ENCODE measurements at regions not wholly inside any gene's neighbourhood (a gene's known extent, or its start where the extent isn't known, plus 50 kb on each side); places are given as distances from the start of the nearest gene placed in this dataset.

GRCh38 chr21:14718951-14719350, 172.8 kb upstream of the SAMSN1 start:
- CTCF ChIA-PET: interaction anchor here (0.8 to 1.3 kb wide), 3 partner anchors 19 to 35 kb away, joined by 3 to 5 read pairs (median 3); no protein-coding TSS in a partner anchor
- Histone ChIP-seq H3K27ac (ENCODE audit: extremely low read depth, low read depth, low read length) (no peak overlapping the region), H3K4me1 (ENCODE audit: control insufficient read depth, insufficient read depth, low read length) (no peaks in the 10 kb centered on the region), H3K9me3 (ENCODE audit: control insufficient read depth, insufficient read depth, low read depth, low read length) (no peaks in the 10 kb centered on the region; the same call in 1 of the 2 replicates), H3K36me3 (ENCODE audit: control insufficient read depth in 2 of 2, insufficient read depth in 1 of 2, low read length in 2 of 2) (no peaks in the 10 kb centered on the region), H3K4me3 (ENCODE audit: low read depth, low read length) (no peak overlapping the region)
- TF ChIP-seq ZNF624 (tag by site-specific recombination; IDR thresholded peaks at IDR 0.05) (no peak), ZNF404 (tag by site-specific recombination; IDR thresholded peaks at IDR 0.05) (no peak), ZNF239 (tag by site-specific recombination; IDR thresholded peaks at IDR 0.05) (no peak), ZNF16 (tag by site-specific recombination; IDR thresholded peaks at IDR 0.05; ENCODE audit: low read depth) (no peak), IKZF3 (tag by site-specific recombination; IDR thresholded peaks at IDR 0.05) (no peak), ZNF423 (tag by site-specific recombination; IDR thresholded peaks at IDR 0.05) (no peak)
- POLR2A ChIA-PET: no interaction called here

- no peaks in the 10 kb centered on the region for H3K9me3 ChIP-seq (ENCODE audit: control insufficient read depth, insufficient read depth, low read depth, low read length)
- TF ChIP-seq ZFHX2 (tag by site-specific recombination; conservative IDR thresholded peaks at IDR 0.05): no peak
- TF ChIP-seq, protein P1, sequence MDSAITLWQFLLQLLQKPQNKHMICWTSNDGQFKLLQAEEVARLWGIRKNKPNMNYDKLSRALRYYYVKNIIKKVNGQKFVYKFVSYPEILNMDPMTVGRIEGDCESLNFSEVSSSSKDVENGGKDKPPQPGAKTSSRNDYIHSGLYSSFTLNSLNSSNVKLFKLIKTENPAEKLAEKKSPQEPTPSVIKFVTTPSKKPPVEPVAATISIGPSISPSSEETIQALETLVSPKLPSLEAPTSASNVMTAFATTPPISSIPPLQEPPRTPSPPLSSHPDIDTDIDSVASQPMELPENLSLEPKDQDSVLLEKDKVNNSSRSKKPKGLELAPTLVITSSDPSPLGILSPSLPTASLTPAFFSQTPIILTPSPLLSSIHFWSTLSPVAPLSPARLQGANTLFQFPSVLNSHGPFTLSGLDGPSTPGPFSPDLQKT (IDR thresholded peaks at IDR 0.05; ENCODE audit: borderline replicate concordance, low read depth, low read length): no peak
- H3K27ac ChIP-seq (ENCODE audit: extremely low read depth, low read depth, low read length): no peak overlapping the region
- ChIA-PET CTCF (no interaction called here), POLR2A (no interaction called here)
- H3K4me3 ChIP-seq (ENCODE audit: low read depth, low read length): no peak overlapping the region
- no peaks in the 10 kb centered on the region for H3K4me1 ChIP-seq (ENCODE audit: control insufficient read depth, insufficient read depth, low read length)
- H3K36me3 ChIP-seq (ENCODE audit: control insufficient read depth in 2 of 2, insufficient read depth in 1 of 2, low read length in 2 of 2): no peaks in the 10 kb centered on the region
Observed at GRCh38 chr21:14716761-14717396, 170.8 kb upstream of the SAMSN1 start.

GRCh38 chr21:14713109-14713508, 167.0 kb upstream of the SAMSN1 start:
- Histone ChIP-seq H3K9me3 (ENCODE audit: control insufficient read depth, insufficient read depth, low read depth, low read length) (no peaks in the 10 kb centered on the region), H3K4me1 (ENCODE audit: control insufficient read depth, insufficient read depth, low read length) (no peaks in the 10 kb centered on the region), H3K4me3 (ENCODE audit: low read depth, low read length) (no peak overlapping the region), H3K36me3 (ENCODE audit: control insufficient read depth in 2 of 2, insufficient read depth in 1 of 2, low read length in 2 of 2) (no peaks in the 10 kb centered on the region), H3K27ac (ENCODE audit: extremely low read depth, low read depth, low read length) (no peak overlapping the region)
- ChIA-PET CTCF (interaction anchor here (0.7 kb wide), 1 partner anchor 25 kb away, joined by 4 read pairs; no protein-coding TSS in a partner anchor), POLR2A (no interaction called here)
- TF ChIP-seq ZNF610 (tag by site-specific recombination; IDR thresholded peaks at IDR 0.05; ENCODE audit: borderline replicate concordance) (no peak), TRIM28 (IDR thresholded peaks at IDR 0.05; ENCODE audit: borderline replicate concordance, low read length) (no peak), ZNF10 (tag by site-specific recombination; IDR thresholded peaks at IDR 0.05) (no peak), ZNF670 (tag by site-specific recombination; IDR thresholded peaks at IDR 0.05; ENCODE audit: low read depth) (no peak), ZSCAN30 (tag by site-specific recombination; IDR thresholded peaks at IDR 0.05) (no peak), ZNF449 (tag by site-specific recombination; IDR thresholded peaks at IDR 0.05) (no peak), OVOL3 (tag by site-specific recombination; IDR thresholded peaks at IDR 0.05) (no peak), ZBTB1 (tag by site-specific recombination; IDR thresholded peaks at IDR 0.05) (no peak), FEZF1 (tag by site-specific recombination; IDR thresholded peaks at IDR 0.05) (no peak), ZNF366 (tag by site-specific recombination; conservative IDR thresholded peaks at IDR 0.05) (no peak), ZNF707 (tag by site-specific recombination; IDR thresholded peaks at IDR 0.05) (no peak), ZNF266 (tag by site-specific recombination; IDR thresholded peaks at IDR 0.05; ENCODE audit: low read depth) (no peak), ZXDB (tag by site-specific recombination; IDR thresholded peaks at IDR 0.05) (no peak)
- TF ChIP-seq, protein P2, sequence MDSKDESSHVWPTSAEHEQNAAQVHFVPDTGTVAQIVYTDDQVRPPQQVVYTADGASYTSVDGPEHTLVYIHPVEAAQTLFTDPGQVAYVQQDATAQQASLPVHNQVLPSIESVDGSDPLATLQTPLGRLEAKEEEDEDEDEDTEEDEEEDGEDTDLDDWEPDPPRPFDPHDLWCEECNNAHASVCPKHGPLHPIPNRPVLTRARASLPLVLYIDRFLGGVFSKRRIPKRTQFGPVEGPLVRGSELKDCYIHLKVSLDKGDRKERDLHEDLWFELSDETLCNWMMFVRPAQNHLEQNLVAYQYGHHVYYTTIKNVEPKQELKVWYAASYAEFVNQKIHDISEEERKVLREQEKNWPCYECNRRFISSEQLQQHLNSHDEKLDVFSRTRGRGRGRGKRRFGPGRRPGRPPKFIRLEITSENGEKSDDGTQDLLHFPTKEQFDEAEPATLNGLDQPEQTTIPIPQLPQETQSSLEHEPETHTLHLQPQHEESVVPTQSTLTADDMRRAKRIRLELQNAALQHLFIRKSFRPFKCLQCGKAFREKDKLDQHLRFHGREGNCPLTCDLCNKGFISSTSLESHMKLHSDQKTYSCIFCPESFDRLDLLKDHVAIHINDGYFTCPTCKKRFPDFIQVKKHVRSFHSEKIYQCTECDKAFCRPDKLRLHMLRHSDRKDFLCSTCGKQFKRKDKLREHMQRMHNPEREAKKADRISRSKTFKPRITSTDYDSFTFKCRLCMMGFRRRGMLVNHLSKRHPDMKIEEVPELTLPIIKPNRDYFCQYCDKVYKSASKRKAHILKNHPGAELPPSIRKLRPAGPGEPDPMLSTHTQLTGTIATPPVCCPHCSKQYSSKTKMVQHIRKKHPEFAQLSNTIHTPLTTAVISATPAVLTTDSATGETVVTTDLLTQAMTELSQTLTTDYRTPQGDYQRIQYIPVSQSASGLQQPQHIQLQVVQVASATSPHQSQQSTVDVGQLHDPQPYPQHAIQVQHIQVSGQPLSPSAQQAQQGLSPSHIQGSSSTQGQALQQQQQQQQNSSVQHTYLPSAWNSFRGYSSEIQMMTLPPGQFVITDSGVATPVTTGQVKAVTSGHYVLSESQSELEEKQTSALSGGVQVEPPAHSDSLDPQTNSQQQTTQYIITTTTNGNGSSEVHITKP (tag by site-specific recombination; IDR thresholded peaks at IDR 0.05): no peak
- TF ChIP-seq, protein P3, sequence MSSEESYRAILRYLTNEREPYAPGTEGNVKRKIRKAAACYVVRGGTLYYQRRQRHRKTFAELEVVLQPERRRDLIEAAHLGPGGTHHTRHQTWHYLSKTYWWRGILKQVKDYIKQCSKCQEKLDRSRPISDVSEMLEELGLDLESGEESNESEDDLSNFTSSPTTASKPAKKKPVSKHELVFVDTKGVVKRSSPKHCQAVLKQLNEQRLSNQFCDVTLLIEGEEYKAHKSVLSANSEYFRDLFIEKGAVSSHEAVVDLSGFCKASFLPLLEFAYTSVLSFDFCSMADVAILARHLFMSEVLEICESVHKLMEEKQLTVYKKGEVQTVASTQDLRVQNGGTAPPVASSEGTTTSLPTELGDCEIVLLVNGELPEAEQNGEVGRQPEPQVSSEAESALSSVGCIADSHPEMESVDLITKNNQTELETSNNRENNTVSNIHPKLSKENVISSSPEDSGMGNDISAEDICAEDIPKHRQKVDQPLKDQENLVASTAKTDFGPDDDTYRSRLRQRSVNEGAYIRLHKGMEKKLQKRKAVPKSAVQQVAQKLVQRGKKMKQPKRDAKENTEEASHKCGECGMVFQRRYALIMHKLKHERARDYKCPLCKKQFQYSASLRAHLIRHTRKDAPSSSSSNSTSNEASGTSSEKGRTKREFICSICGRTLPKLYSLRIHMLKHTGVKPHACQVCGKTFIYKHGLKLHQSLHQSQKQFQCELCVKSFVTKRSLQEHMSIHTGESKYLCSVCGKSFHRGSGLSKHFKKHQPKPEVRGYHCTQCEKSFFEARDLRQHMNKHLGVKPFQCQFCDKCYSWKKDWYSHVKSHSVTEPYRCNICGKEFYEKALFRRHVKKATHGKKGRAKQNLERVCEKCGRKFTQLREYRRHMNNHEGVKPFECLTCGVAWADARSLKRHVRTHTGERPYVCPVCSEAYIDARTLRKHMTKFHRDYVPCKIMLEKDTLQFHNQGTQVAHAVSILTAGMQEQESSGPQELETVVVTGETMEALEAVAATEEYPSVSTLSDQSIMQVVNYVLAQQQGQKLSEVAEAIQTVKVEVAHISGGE (tag by site-specific recombination; conservative IDR thresholded peaks at IDR 0.05; ENCODE audit: low read depth): no peak
